ENCODE measurements at regions not wholly inside any gene's neighbourhood (a gene's known extent, or its start where the extent isn't known, plus 50 kb on each side); places are given as distances from the start of the nearest gene placed in this dataset.

DNA sequence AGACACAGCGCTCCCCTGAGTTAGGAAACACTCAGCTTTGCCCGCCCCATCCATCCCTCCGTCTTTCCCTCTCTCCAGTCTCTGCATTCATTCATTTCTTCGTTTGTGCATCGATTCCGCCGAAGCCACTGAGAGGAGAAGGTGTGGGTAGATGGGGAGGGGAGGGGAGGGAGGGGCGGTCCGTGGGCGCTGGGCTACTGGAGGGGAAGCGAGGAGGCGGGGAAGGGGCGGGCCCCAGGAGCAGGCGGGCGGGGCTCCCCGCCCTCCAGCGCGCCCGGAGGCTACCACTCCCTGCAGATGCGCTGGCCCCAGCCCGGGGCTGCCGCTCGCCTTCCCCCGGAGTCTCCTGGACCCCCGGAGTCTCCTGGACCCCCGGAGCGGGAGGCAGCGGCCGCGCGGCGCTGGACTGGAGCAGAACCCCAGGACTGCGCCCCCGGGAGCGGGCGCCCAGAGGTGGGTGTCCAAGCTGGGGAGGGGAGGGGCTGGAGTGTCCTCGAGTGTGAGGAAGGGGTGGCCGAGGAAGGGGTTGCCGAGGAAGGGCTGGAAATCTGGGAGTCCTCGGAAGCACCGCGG, 159.5 kb downstream of the C9orf152 start:
- POLR2A ChIA-PET: interaction anchor here (0.5 to 4.4 kb wide), 10 partner anchors 10 to 145 kb away, joined by 3 to 23 read pairs (median 5); no protein-coding TSS in a partner anchor

More for the DNA sequence above, 159.5 kb downstream of the C9orf152 start:
- H3K27me3 Mint-ChIP-seq: no peaks in the 10 kb centered on the region
- intact Hi-C loops (cut with micrococcal nuclease): loop anchor here (1.0 to 5.0 kb wide), 7 partner anchors 10 to 208 kb away; partner anchors contain the start of gene TXN
- Histone ChIP-seq H3K9me3 (ENCODE audit: control extremely low read depth in 1 of 3, control insufficient read depth in 2 of 3, insufficient read depth in 1 of 3, low read length in 2 of 3) (peaks cover 0 to 2% (median 0%) of the 10 kb centered on the region in 3 donors), H3K4me3 (ENCODE audit: control extremely low read depth in 1 of 5, extremely low read depth in 1 of 5, insufficient read depth in 1 of 5, low read depth in 2 of 5, low read length in 4 of 5) (peak overlapping the region; percentile 79 to 98 (median 88)), H3K79me2 (ENCODE audit: control insufficient read depth, insufficient read depth, low read length) (peaks cover 65% of the 10 kb centered on the region), H3K27me3 (replicated peaks in 1 of 4; ENCODE audit: control extremely low read depth in 1 of 4, control insufficient read depth in 3 of 4, insufficient read depth in 4 of 4, low read length in 3 of 4) (no peaks in the 10 kb centered on the region), H3K9ac (ENCODE audit: low read length) (peak overlapping the region; percentile 92), H2AFZ (ENCODE audit: insufficient read depth, low read depth, low read length, poor library complexity, severe bottlenecking) (peak overlapping the region; percentile 92), H4K20me1 (ENCODE audit: control insufficient read depth, insufficient read depth, low read length, poor library complexity, severe bottlenecking) (peaks cover 33% of the 10 kb centered on the region), H3K36me3 (replicated peaks in 1 of 2; ENCODE audit: control extremely low read depth in 1 of 2, control insufficient read depth in 1 of 2, extremely low read depth in 1 of 2, insufficient read depth in 2 of 2, low read length in 1 of 2) (peaks cover 0 to 3% of the 10 kb centered on the region in 2 experiments), H3K4me1 (ENCODE audit: control insufficient read depth in 2 of 2, insufficient read depth in 2 of 2, low read length in 2 of 2) (peaks cover 42 to 47% of the 10 kb centered on the region in 2 donors), H3K4me2 (replicated peaks; ENCODE audit: low read depth, low read length, poor library complexity, severe bottlenecking) (peak overlapping the region; percentile 90), H3K27ac (ENCODE audit: low read length in 2 of 2) (peak overlapping the region; percentile 40 to 71)
- under 1% methylated on average over 34 of the region's 42 CpGs for WGBS (ENCODE audit: insufficient coverage)
- H3K9me3 Mint-ChIP-seq (ENCODE audit: insufficient read depth): no peaks in the 10 kb centered on the region
- peaks cover 56% of the 10 kb centered on the region for H3K4me1 Mint-ChIP-seq
- CTCF ChIA-PET: interaction anchor here (1.2 to 21.6 kb wide), 4 partner anchors 10 to 139 kb away, joined by 3 to 585 read pairs (median 17); no protein-coding TSS in a partner anchor
- DNase-seq: peak; percentile 91
- peak; percentile 95 for ATAC-seq (ENCODE audit: low read depth)
- peak overlapping the region; percentile 98 for H3K4me3 Mint-ChIP-seq
- peak overlapping the region; percentile 93 for H3K27ac Mint-ChIP-seq
- TF ChIP-seq, protein P1, sequence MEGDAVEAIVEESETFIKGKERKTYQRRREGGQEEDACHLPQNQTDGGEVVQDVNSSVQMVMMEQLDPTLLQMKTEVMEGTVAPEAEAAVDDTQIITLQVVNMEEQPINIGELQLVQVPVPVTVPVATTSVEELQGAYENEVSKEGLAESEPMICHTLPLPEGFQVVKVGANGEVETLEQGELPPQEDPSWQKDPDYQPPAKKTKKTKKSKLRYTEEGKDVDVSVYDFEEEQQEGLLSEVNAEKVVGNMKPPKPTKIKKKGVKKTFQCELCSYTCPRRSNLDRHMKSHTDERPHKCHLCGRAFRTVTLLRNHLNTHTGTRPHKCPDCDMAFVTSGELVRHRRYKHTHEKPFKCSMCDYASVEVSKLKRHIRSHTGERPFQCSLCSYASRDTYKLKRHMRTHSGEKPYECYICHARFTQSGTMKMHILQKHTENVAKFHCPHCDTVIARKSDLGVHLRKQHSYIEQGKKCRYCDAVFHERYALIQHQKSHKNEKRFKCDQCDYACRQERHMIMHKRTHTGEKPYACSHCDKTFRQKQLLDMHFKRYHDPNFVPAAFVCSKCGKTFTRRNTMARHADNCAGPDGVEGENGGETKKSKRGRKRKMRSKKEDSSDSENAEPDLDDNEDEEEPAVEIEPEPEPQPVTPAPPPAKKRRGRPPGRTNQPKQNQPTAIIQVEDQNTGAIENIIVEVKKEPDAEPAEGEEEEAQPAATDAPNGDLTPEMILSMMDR (IDR thresholded peaks at IDR 0.05): no peak
- no peak for TF ChIP-seq EZH2 (IDR thresholded peaks at IDR 0.05; ENCODE audit: borderline replicate concordance, insufficient read depth, low read depth, low read length, poor library complexity, severe bottlenecking)

Data from B cell (primary cell).